SK-N-SH (cell line): ENCODE measurements at regions not wholly inside any gene's neighbourhood (a gene's known extent, or its start where the extent isn't known, plus 50 kb on each side); places are given as distances from the start of the nearest gene placed in this dataset.

Experiments used
- RFX5 ChIP-seq: IDR thresholded peaks from 2 replicates; pipeline ENCODE4 v1.6.1; 2012; ENCODE audit warnings: mild to moderate bottlenecking, improper control_type of control experiment, low read length
- TEAD4 ChIP-seq: IDR thresholded peaks from 2 replicates; pipeline ENCODE4 v1.4.0; 2012; ENCODE audit warnings: mild to moderate bottlenecking, borderline replicate concordance; ENCODE audit not compliant: insufficient read depth
- YY1 ChIP-seq: IDR thresholded peaks from 2 replicates; pipeline ENCODE4 v1.4.0; 2012; ENCODE audit warnings: low read depth, mild to moderate bottlenecking
- TF ChIP-seq, protein P1 (sequence below): fragments of 200-600 bp; sonication (generic); IDR thresholded peaks from 2 replicates; pipeline ENCODE4 v1.6.1; 2017; ENCODE audit warnings: antibody characterized with exemption, mild to moderate bottlenecking, moderate library complexity
- TF ChIP-seq, protein P2 (sequence below): IDR thresholded peaks from 2 replicates; pipeline ENCODE4 v1.4.0; 2012; ENCODE audit warnings: low read depth

GRCh38 chr10:33520223-33520622, 185.8 kb upstream of the NRP1 start:
- TF ChIP-seq, protein P1, sequence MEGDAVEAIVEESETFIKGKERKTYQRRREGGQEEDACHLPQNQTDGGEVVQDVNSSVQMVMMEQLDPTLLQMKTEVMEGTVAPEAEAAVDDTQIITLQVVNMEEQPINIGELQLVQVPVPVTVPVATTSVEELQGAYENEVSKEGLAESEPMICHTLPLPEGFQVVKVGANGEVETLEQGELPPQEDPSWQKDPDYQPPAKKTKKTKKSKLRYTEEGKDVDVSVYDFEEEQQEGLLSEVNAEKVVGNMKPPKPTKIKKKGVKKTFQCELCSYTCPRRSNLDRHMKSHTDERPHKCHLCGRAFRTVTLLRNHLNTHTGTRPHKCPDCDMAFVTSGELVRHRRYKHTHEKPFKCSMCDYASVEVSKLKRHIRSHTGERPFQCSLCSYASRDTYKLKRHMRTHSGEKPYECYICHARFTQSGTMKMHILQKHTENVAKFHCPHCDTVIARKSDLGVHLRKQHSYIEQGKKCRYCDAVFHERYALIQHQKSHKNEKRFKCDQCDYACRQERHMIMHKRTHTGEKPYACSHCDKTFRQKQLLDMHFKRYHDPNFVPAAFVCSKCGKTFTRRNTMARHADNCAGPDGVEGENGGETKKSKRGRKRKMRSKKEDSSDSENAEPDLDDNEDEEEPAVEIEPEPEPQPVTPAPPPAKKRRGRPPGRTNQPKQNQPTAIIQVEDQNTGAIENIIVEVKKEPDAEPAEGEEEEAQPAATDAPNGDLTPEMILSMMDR, result no peak
- TF ChIP-seq, protein P2, sequence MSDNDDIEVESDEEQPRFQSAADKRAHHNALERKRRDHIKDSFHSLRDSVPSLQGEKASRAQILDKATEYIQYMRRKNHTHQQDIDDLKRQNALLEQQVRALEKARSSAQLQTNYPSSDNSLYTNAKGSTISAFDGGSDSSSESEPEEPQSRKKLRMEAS, result no peak
- no peak for TF ChIP-seq YY1
- no peak for TF ChIP-seq TEAD4
- TF ChIP-seq RFX5, result no peak
